NCI-H1105 (cell line): ENCODE measurements at regions not wholly inside any gene's neighbourhood (a gene's known extent, or its start where the extent isn't known, plus 50 kb on each side); places are given as distances from the start of the nearest gene placed in this dataset.

ENCODE experiments used
- DNase-seq: peaks from one replicate; lab custom pipeline; 2025; lab: John Stamatoyannopoulos, UW

DNA sequence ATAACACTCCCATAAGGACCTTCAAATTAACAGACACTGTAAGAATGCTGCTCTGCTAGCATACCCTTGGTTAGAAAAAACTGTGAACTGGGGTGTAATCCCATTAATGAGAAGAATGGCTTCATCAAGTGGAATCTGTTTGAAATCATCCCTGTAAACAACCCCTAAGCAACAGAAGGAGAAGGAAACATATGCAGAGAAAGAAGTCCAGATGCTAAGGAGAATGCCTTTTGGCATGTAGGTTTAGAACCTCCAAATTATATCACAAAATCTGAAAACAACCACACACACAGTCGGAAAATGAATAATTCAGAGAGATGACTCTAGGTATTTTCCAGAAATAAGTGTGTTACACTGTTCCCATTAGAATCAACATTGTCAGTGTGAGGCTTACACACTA, 140.2 kb downstream of the NUAK1 start:
- no peak for DNase-seq

DNA sequence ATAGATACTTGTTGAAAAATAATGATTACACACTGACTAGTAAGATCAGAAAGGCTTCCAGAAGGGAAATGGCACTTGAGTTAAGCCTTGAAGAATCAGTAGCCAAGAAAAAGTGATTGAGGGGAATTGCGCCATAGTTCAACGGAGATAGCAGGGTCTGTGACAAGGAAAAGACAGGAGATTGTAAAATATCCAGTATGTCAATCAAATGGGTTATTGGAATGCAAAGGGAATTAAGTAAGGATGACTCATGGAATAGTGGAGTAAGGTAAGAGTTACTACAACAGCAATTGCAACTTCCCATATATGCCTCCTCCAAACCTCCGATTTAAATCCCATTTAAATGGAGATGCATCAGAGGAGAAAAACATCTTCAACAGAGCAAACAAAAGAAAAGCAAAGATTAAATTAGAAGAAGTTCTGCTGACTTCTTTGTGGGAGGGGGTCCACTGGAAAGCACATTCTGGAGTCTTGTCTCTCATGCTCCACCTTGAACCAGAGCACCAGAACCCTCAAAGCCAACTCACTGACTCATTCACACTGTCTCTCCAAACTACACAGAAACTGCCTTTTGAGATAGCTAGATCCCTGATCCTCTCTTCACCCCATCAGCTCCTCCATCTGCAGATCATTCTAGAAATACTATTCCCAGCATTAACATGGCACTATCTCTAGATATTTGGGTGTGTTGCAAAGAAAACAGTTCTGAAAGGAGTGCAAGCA, 138.2 kb downstream of the NUAK1 start:
- DNase-seq: no peak

DNA sequence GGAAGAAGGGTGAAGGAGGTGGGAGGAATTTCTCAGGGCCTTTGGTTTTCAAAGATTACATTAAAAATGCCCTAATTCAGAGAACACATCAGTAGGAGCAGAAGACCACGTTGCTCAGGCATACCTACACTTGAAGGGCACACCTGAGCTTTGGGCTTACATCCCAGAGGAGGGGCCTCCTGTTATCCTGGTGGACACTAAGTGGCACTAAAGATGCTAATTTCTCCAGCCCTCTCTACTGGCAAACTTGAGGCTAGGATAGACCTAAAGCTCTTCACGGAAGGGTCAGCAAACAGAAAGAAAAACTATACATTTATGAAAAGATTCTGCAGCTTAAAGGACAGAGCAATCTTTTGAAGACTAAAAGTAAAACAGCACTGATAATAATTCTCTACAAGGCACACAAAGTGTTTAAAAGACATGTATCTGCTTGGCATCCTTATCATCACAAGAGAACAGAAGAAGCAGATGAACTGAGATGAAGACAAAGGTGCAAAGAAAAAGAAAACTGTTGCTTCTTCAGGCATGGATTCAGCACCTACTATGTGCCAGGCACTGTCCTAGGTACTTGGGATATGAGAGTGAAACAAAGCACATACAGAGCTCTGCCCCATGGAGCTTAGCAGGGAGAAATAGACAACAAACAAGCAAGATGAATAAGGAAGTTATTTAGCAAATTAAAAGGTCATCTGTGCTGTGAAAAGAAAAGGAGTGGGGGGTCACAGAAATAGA, 137.5 kb downstream of the NUAK1 start:
- DNase-seq: no peak

DNA sequence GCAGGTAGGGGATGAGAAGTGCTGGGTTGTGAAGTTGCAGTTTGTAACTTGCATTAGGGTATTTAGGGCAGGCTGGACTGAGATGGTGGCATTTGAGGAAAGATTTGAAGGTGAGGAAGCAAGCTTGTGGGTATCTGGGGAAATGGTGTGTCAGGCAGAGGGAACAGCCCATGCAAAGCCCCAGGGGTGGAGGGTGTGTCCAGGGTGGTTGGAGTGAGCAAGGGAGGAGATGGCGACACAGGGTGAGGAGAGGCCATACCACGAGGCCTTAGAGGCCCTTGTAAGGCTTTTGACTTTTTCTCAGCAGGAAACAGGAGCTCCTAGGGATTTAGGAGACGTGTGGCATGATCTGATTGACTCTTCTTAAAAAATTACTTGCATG, 136.9 kb downstream of the NUAK1 start:
- DNase-seq: no peak

DNA sequence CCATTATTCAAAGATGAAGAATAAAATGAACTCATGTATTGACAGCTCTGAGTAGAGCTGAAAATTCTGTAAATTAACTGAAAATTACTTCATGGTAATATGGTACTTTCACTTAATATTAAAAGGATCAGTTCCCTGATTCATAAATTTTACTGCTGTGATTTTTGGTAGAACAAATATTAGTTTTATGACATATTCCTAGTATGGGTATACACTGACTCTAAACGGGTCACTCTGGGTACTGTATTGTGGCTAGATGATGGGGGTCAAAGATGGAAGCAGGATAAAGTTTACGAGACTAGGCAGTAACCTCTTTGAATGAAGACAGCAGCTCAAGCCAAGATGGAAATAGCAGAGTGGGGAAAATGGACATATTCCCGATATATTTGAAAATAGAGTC, 135.5 kb downstream of the NUAK1 start:
- no peak for DNase-seq

DNA sequence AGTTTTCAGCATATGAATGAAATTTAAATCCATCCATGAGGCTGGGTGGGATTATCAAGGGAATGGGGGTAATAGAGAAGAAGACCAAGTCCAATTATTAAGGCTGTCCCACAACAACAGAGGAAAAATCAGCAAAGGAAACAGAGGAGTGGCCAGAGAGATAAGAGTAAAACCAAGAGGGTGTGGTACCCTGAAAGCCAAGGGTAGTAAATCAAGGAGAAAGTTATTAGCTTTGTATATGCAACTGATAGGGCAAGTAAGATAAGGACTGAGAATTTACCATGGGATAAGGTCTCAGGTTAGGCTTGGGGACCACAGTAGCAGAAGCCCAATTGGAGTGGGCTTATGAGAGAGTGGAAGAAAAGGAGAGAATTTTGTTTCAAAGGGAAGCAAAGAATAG, 134.5 kb downstream of the NUAK1 start:
- DNase-seq: no peak

DNA sequence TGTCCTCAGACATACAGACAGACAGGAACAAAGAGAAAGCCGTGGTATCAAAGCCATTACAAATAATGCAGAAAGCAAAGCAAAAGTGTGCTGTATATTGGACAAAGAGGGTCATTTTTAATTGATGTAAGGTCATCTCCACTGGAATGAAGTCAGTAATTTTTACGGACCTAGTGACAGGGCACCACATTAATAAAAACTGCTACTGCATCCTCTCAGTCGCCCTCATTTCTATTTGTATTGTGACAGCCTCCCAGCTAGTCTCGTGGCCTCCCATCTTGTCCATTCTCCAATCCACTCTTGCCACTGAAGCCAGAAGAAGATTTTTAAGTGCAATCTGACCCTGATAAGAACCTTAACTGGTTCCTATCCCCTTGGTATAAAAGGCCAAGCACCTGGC, 132.4 kb downstream of the NUAK1 start:
- no peak for DNase-seq

DNA sequence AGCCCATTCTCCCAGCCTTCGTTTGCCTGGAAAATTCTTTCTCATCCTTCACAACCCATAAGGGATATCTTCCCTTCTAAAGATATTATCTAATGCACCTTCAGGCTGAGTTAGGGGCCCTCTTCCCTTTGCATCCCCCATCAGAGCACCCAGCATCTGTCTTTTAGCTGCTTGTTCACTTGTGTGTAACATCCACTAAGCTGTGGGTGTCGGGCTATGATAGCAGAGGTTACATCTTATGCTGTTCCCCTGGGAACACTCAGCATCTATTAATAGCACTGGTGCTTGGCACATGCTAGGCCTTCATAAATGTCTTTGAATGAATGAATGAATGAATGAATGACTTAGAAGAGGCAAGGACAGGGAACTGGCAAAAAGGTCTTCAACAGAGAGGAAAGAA, 131.8 kb downstream of the NUAK1 start:
- no peak for DNase-seq

DNA sequence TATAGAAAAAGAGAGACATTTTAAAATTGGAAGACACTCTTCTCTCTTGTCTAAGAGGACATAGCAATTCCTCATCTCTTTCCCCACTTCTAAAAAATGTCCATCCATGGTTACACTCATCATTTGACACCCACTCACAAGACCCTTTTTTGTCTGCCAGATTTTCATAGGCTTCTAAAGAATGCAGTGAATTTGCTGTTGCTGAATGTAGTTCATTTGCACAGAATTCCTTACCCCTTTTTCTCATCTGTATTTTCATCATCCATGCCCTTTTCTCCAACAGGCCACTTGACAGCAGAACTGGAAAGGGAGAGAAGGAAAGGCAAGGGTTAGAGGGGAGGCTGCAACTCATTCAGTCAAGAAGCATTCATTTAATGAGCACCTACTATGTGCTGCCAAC, 128.0 kb downstream of the NUAK1 start:
- no peak for DNase-seq
